ENCODE measurements at regions not wholly inside any gene's neighbourhood (a gene's known extent, or its start where the extent isn't known, plus 50 kb on each side); places are given as distances from the start of the nearest gene placed in this dataset.
"Not testable (repeated sequence)": the region's sequence is repeated elsewhere in the genome, so short reads cannot be mapped to it uniquely, and the experiment has no call there.

DNA sequence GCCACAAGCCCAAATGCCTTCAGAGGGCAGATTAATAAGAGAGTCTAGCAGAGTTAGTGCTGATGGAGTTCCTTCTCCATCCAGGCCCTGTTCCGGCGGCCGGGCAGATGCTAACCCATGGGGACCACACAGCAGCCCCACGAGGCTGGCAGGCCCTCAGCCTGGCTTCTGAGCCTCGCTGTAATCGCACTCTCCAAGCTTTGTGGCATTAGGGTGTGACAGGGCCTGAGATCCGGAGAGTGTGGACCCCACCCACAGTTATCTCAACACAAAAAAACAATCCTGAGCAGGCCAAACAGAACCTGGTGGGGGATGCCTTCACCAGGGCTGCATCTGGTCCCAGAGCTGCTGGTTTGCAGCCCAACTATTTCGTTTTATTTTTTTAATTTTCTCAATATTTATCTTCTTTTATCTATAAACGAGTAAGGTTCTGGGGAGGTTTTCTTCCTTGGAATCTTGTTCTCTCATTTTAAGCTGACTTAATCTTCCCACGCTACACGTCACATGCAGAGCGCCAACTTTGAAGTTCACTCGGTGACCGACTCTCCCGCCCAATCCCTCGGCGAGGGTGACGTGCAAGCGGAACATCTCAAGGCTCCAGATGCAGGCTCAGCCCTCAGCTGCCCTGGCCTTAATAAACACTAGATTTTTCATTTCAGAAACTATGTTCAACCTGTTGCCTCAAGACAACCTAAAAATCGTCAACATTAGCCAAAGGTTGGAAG lies 372.4 kb downstream of the BCL2L11 start:
- DNase-seq (ENCODE audit: low read depth in 4 of 4, low spot score in 2 of 4): not testable (repeated sequence)

DNA sequence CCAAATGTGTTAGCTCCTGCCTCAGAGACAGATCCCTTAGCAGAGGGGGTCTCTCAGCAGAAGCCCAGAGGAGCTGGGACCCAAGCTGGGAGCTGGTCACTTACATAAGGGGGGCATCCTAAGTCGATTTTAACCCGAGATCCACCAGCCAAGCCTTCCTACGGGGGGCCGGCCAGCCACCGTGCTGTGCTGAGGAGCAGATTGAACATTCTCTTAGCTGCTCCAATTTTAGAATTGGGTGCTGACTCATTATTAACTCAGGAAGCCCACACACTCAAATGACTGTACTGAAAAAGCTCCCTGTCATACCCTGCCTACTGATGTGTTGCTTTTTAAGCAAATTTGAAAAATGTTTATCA lies 373.0 kb downstream of the BCL2L11 start:
- DNase-seq (ENCODE audit: low read depth in 4 of 4, low spot score in 2 of 4): not testable (repeated sequence)

DNA sequence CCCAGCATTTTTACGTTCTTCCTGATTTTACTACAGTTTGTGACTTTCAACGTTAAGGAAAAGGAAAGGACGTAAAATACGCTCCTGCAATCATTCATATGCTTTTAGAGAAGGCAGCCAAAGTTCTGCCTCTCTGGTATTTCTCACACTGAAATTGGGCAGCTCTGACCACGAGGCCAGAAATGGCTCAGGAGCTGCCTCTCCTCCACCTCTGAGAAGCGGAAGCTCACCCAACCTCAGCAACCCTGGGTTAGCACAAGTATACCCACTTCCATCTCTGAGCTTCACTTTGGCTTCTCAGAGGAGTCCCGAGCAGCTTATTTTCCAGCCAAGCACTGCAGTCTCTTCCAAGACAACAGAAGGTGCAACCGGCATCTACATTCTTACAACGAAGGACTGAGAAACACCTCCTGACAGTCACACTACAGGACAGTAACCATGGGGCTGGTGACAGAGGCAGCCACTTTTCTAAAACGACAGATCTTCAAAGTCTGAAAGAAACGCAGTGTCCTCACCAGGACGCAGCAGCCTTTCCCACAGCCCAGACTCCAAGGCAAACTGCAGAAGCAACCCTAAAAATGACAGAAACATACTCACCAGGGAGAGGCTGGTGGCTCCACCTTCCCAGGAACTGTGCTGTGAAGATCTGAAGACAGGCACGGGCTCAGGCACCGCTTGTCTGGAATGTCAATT lies 373.7 kb downstream of the BCL2L11 start:
- DNase-seq (ENCODE audit: low read depth in 4 of 4, low spot score in 2 of 4): not testable (repeated sequence)

DNA sequence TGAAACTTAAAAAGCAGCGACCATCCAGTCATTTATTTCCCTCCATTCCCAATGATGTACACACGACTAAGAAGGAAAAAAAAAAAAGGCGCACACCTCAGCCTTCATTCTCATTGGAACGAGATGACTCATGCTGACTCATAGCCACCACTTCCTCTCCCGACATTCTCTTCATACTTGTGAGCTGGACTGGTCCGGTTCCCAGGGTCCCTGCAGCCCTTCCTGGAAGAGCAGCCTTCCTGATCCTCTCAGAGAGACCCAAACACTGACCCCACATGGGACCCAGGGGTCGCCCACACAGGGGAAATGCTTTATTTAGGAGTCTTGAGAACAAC lies 374.2 kb downstream of the BCL2L11 start:
- DNase-seq (ENCODE audit: low read depth in 4 of 4, low spot score in 2 of 4): not testable (repeated sequence)

DNA sequence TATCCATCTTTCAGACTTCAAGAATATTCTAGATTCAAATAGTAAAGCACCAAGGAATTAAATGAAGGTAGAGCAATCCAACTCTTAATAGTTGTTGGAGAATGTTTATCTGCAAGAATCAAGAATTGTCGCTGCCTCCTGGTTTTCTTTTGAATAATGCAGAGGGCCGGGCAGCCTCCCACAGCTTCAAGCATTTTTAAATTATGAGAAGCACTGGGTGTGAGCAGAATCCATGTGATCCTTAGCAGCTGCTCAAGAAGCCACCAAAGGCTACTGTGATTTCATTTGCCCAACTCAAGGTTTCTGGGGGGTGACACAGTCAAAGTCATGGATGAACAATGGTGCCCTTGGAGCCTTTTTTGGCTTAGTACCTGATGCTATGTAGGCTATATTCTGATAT lies 374.9 kb downstream of the BCL2L11 start:
- not testable (repeated sequence) for DNase-seq (ENCODE audit: low read depth in 4 of 4, low spot score in 2 of 4)

DNA sequence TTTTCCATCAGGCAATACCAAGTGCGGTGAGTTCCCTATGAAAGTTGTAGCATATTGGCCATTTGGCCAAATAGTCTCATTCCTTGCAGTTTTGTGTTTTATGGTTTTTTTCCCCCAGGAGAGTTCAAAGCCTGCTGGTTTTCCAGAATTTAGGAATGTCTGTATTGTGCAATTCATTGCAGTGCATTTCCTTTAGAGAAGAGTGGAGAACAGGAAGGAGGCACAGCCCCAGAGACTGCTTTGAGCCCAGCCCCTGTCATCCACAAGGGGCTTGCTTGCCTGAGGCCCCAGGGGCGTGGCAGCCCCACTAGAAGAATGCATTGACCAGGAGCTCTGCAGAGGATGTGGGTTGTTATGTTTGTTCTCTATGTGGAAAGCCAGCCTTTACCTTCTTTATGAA lies 375.5 kb downstream of the BCL2L11 start:
- not testable (repeated sequence) for DNase-seq (ENCODE audit: low read depth in 4 of 4, low spot score in 2 of 4)

DNA sequence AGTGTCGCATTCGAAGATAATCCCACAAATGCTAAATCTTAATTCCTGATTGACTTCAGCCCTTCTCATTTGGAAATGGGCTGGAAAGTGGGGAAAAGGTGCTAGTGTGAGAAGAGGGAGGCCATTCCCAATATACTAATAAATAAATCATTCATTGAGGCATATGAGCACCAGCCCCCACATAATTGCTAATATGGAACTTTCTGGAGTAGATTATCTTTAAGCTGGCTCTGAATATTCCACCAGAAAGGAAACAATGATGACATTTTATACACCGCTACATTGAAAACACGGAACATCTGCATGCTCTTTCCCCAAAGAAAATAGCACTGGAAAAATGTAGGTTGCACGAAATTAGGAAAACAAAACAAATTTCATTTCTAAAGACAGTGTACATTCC lies 376.1 kb downstream of the BCL2L11 start:
- DNase-seq (ENCODE audit: low read depth in 4 of 4, low spot score in 2 of 4): not testable (repeated sequence)

DNA sequence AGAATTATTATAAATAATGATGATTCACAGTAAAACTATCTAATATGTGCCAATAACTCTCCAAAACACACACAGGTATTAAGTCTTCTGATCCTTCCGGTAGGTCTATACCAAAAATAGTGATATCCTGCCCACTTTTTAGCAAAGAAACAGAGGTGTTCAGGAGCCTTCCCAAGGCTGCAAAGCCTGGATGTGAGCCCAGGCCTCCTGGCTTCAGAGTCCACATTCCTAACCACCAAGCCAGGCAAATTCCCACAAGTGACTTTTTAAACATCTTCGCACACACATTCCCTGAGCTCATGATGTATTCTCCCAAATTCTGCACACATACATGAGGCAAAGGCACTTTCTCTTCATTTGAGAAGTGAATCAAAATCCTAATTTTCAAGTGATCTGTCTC lies 376.6 kb downstream of the BCL2L11 start:
- not testable (repeated sequence) for DNase-seq (ENCODE audit: low read depth in 4 of 4, low spot score in 2 of 4)

DNA sequence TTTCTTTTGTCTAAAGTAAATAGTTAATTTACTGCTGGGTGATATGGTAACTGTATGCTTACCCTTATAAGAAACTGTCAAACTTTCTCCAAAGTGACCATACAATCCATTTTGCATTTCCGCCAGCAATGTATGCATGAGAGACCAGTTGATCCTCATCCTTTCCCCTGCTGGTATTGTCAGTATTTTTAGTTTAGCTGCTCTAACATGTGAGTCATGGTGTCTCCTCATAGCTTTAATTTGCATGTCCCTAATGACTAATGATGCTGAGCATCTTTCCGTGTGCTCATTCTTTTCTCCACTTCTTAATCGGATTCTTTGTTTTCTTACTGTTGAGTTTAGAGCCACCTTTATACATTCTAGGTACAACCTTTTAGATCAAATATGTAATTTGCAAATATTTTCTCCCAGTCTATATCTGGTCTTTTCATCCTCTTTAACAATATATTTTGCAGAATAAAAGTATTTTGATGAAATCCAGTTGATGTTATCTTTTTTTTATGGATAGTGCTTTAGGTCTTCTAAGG lies 379.9 kb downstream of the BCL2L11 start:
- not testable (repeated sequence) for DNase-seq (ENCODE audit: low read depth in 4 of 4, low spot score in 2 of 4)

DNA sequence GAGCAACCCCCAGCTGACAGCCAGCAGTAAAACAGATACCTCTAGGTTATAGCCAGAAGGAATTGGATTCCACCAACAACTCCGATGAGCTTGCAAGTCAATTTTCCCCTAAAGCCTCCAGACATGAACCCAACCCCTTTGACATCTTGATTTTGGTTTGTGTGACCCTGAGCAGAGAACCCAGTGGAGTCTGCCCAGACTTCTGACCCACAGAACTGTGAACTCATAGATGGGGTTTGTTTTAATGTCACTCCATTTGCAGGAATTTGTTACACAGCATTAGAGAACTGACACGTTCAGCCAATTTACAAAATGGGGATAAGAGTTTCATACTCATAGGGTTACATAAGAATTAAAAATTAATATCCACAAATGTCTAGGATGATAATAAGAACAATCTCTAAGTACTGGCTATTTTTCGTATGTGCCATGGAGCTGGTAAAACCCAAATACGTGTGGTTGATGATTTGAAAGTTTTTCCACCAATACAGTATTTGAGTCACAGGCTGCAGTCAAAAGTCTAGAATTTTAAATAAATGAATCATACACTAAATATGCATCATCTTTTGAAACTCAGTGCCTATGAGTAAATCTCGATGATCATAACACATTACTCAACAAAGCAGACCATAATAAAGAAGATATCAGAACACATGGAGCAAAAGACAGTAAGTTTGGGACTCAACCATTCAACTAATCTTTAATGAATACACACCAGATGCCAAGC lies 380.0 kb downstream of the ANAPC1 start:
- not testable (repeated sequence) for DNase-seq (ENCODE audit: low read depth in 4 of 4, low spot score in 2 of 4)

DNA sequence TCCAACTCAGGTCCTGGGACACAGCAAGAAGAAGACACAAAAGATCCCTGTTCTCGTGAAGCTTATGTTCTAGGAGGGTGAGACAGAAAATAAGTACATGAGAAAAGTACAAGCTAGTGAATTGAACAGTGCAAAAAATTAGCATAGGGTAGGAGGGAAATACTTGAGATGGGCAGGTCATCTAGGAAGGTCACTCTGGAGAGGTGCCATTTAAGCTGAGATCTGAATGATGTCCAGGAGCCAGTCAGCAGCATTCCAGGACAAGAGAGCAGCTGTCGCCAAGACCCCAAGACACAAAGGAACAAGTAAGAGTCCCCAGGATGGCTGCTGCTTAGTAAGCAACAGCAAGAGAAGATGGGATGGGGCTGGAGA lies 379.4 kb downstream of the ANAPC1 start:
- not testable (repeated sequence) for DNase-seq (ENCODE audit: low read depth in 4 of 4, low spot score in 2 of 4)

DNA sequence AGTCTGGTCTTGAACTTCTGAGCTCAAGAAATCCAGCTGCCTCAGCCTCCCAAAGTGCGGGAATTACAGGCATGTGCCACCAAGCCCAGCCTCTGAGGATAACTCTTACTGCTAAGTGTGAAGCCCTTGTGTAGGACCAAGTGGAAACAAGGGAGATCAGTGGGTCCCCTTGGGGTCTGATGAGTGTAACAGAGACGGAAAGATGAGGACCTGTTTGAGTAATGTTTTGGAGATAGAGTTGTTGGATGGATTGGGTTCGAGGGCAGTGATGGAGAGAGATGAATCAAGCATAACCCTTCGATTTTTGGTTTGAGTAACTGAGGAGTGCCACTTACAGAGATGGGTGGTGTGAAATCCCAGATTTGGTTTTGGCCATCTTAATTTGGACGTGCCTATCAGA lies 378.7 kb downstream of the ANAPC1 start:
- DNase-seq (ENCODE audit: low read depth in 4 of 4, low spot score in 2 of 4): not testable (repeated sequence)

DNA sequence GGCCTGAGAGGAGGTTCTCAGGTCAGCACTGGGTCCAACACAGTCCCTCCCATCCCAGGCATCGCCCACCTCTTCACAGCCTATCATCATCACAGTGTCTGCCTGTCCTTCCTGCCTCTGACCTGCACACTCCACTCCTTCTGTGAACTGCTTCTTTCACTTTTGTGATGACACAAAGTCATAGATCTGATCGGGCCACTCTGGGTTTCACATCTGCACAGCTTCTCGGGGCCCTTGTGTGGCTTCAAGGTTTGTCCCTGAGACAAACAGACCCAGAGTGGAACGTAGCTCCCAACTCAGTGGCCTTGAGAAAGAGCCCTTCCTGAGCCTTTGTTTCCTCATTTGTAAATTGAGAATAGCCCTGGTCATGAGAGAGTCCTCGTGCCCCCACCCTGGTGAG lies 377.1 kb downstream of the ANAPC1 start:
- not testable (repeated sequence) for DNase-seq (ENCODE audit: low read depth in 4 of 4, low spot score in 2 of 4)

DNA sequence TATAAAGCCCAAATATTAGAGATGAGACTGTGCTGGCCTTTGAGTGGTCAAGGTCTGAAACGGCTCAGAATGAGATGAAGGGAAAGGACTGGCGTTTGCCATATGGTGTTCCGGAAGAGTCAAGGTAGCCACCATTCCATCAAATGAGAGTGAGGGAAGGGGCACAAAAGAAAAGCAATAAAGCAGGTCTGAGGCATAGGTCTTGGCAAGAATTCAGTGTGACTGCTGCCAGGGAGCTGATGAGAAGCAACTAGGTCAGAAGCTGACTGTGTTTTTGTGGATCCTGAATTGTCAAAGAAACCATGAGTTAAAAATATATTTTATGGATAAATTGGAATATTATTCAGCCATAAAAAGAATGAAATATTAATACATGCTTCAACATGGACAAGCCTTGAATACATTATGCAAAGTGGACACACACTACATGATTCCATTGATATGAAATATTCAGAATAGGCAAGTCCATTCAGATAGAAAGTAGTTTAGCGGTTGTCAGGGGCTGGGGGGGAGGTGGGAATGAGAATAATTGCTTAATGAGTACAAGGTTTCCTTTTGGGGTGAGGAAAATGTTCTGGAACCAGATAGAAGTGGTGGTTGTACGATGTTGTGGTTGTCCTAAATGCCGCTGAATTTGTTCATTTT lies 374.6 kb downstream of the ANAPC1 start:
- DNase-seq (ENCODE audit: low read depth in 4 of 4, low spot score in 2 of 4): not testable (repeated sequence)

DNA sequence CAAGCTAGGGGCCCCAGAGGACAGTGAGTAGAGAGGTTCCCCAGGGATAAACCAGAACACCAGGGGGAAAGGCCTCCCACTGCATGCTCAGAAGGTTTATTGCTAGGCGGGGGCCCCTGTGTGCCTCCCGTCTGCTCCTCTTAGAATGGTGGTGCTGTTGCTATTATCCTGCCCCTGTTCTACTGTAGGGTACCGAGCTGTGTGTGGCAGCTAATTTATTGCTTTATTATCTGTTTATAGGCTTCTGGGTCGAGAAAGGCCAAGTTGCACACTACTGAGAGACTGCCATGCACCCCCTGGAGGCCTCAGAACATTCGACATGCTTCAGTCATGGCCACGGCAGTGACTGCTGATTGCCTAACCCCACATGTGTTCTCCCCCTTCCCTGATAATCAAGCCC lies 373.6 kb downstream of the ANAPC1 start:
- DNase-seq (ENCODE audit: low read depth in 4 of 4, low spot score in 2 of 4): not testable (repeated sequence)

DNA sequence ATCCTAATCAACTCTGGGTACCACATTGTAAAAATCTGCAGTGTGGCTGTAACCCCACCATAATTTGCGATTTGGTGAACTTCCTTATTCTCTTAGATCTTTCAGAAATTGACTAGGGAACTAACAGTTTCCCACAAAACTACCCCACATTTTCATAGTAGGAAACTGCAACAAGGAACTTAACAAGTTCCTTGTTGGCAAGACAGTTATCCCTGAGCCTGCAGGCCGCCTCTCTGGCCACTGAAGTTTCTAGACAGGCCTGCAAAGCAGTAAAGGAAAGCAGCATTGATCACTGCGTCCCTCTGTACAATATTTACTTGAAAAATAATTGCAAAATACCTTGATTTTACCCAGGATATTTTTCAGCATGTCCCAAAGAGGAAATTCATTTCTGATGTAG lies 372.9 kb downstream of the ANAPC1 start:
- not testable (repeated sequence) for DNase-seq (ENCODE audit: low read depth in 4 of 4, low spot score in 2 of 4)

DNA sequence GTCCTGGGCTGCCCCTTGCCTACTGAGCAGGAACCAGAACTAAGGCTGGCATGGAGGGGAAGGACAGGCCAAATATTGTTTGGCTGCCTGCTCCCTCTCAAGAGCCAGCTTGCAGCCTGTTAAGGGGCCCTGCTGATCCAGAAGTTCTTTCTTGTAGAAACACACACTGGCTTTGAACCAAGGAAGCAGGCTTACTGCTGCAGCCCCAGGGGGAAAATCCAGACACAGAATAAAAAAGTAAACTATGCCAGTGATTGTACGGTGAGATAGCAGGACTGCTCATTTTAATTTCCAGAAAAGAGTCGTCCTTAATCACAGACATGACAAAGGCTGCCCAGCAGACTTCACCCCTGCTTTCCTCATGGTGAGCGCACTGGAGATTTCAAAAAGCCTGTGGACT lies 371.6 kb downstream of the ANAPC1 start:
- not testable (repeated sequence) for DNase-seq (ENCODE audit: low read depth in 4 of 4, low spot score in 2 of 4)

DNA sequence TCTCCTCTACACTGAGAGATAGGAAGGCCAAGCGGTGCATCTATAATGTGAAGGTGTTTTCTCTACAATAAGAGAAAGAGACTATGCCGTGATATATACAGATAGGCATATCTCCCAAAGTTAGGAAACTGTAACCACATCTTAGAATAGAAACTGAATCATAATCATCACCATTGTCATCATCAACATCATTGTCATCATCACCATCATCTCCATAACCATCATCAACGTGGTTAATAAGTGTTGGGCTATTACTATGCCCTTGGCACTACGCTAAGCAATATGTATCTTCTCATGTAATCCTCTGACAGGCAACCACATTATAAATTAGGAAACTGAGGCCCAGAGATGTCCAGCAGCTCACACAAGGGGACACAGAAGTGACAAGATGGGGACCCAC lies 369.9 kb downstream of the ANAPC1 start:
- DNase-seq (ENCODE audit: low read depth in 4 of 4, low spot score in 2 of 4): not testable (repeated sequence)

DNA sequence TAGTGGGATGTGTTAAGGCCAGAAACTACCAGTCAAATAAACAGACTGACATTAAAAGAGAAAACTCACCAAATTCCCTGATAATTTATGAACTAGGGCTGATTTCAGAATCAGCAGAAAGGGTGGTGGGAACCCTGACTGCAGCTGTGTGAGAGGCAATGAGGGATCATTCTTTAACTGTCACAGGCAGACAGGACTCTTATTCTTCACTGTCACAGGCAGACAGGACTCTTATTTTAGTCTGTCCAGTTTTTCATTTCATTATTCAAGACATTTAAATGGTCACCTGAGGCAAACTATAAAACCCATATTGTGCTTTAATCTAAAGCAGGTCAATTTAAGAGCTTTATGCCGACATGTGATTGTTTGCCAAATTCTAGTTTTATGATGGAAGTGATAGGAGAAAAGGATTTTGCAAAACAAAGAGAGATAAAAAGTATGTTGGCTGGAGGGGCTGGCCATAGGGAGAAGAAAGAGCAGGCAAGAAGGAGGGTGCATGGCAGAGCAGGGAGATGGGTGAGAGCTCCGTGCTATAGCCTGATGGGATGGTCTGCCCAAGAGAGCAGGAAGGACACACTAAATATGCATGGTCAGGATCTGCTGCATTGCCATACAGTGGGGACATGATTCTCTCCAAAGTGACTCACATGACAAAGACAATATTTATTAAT lies 366.8 kb downstream of the ANAPC1 start:
- DNase-seq (ENCODE audit: low read depth in 4 of 4, low spot score in 2 of 4): not testable (repeated sequence)

DNA sequence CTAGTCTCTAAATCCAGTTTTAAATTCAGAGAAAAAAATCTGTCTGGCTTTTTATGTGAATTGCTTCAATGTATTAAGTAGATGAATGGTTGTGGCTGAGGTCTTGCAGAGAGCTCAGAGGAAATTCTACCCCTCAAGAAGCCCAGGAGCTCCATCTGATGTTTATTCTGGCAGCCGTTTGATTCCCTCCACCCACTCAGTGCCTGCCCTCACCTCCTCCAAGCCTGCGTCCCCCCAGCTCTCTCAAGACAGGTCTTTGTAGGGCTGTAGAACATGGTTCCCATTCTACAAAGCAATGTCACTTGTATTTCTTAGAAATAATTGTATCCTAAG lies 366.3 kb downstream of the ANAPC1 start:
- DNase-seq (ENCODE audit: low read depth in 4 of 4, low spot score in 2 of 4): not testable (repeated sequence)

DNA sequence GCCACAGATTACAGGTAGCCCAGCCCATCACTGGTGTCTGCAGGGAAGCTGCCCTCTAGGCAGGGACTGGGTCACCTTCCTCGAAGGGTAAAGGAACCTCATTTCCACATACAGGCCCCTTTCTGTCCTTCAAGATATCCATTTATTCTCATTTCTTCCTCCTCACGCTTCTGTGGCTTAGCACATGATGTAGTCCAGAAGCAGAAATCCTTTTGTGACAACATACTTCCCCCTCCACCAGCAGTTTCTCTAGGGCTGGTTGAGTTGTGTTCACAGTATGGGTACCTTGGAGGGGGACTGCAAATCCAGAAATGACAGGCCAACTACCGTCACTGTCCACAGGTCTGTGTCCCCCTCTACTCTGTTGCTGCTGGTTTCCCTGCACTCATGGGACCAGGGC lies 364.9 kb downstream of the ANAPC1 start:
- no peak for DNase-seq (ENCODE audit: low read depth in 4 of 4, low spot score in 2 of 4)
